Inflammatory macrophage (primary cell): ENCODE measurements at regions not wholly inside any gene's neighbourhood (a gene's known extent, or its start where the extent isn't known, plus 50 kb on each side); places are given as distances from the start of the nearest gene placed in this dataset.

ENCODE experiments used
- DNase-seq, 2 donors: peaks; one replicate each; pipeline ENCODE4 v3.0.0-alpha.2; 2020 to 2022

DNA sequence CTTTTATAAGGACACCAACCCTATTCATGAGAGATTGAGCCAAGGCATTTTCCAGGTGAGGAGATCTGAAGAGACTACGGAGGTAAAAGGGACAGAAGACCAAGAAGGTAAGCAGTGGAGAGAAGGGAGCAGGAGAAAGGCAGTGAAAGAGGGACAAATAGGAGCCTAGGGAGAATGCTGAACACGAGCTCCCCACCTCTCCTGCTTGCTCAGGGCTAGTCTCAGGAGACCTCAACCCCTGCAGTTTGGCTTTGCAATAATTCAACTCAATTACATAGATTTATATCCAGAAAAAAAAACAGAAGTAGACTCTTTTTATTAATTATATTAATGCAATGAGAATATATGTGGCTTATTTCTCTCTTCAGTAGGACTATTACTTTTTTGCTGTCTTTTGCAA lies 91.0 kb upstream of the DDX18 start:
- DNase-seq = no peak

GRCh38 chr2:117723888-117724434 lies 90.5 kb upstream of the DDX18 start:
- no peak for DNase-seq

- DNase-seq = no peak
These were observed 87.7 kb upstream of the DDX18 start for GRCh38 chr2:117726747-117727146.

DNA sequence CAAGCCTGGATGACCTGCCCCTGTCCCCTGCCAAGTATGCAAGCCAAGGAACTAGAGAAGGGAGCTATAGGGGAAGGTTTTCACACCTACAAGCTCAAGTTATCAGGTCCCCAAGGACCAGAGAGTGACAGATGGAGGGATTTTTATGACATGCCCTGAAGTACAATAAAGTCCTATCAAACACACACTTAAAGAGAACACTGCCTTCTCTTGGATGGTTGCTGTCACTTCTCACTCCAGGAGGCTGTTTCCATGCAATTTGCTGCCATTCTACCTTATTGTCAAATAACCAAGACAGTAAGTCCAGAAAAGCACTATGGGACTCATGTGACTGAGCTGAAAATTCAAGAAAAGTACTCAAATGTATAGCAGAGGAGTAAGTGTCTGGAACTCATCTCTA lies 76.6 kb upstream of the DDX18 start:
- no peak for DNase-seq

GRCh38 chr2:117738991-117739839 lies 75.3 kb upstream of the DDX18 start:
- DNase-seq = no peak

DNA sequence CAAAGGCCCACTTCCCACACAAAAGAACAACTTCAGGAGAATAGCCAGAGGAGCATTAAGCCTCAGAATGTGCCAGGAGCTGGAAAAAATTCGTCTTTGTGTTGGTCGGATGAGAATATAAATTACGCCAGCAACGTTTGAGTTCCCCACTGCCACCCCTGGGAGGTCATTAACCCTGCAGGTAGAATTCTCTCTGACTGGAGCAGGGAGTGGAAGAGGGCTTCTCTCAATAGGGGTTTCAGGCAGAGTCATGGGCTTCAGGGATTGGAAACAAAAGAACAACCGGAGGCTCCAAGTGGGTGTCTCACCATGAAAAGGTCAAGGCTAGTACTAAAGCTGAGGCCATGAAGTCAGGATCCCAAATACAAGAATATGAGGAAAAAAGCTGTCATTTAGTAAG lies 69.0 kb upstream of the DDX18 start:
- DNase-seq = no peak

DNA sequence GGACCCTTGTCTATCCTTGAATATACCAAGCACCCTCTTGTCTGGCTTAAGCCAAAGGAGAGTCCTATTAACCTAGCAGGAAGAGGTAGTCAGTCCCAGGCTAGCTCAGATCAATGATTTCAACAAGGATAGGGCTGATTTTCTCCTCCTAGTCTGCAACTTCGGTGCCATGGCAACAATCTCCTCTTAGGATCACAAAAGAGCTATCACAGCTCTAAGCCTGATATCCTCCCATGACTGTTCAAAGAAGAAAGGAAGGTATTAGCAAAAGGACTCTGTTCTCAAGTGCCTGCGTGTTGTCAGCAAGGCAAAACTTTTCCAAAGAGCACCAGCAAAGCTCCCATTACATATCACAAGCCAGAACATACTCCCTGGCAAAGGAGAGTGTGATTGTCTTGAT lies 58.7 kb upstream of the DDX18 start:
- no peak for DNase-seq

DNA sequence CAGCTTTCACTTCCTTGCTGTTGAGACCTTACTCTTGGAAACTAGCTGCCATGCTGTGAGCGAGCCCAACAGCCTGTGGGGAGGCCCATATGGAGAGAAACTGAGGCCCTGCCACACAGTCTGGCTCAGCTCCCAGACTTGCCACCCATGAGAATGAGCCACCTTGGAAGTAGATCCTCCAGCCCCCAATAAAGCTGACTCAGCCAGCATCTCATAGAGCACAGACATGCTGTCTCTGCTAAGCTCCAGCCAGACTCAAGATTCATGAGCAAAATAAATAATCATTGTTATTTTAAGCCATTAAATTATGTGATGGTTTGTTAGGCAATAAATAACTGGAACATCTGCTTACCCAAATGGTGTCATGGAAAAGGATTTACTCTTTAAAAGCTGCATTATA lies 53.6 kb upstream of the DDX18 start:
- DNase-seq = no peak

DNA sequence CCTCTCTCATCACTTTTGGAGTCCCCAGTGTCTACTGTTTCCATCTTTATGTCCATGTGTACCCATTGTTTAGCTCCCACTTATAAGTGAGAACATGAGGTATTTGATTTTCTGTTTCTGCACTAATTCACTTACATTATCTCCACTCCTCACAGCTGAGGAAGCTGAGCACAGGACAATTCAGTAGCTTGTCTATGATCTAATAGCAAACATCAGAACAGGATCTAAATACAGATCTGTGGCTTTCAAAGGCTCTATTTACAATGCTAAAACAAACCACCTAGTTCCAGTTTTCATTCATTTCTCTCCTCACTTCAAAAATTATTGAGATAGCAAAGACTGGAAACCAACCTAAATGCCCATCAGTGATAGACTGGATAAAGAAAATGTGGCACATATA lies 52.0 kb upstream of the DDX18 start:
- no peak for DNase-seq

GRCh38 chr2:117763804-117764203 lies 50.7 kb upstream of the DDX18 start:
- DNase-seq = no peak
